ENCODE measurements at regions not wholly inside any gene's neighbourhood (a gene's known extent, or its start where the extent isn't known, plus 50 kb on each side); places are given as distances from the start of the nearest gene placed in this dataset.

- TF ChIP-seq CTCF (IDR thresholded peaks at IDR 0.05), result no peak
- no peak for TF ChIP-seq POLR2A (IDR thresholded peaks at IDR 0.05)
Observed at GRCh38 chr2:239814861-239815601, 210.1 kb downstream of the NDUFA10 start.
